ENCODE measurements at regions not wholly inside any gene's neighbourhood (a gene's known extent, or its start where the extent isn't known, plus 50 kb on each side); places are given as distances from the start of the nearest gene placed in this dataset.
"Not testable (repeated sequence)": the region's sequence is repeated elsewhere in the genome, so short reads cannot be mapped to it uniquely, and the experiment has no call there.

DNA sequence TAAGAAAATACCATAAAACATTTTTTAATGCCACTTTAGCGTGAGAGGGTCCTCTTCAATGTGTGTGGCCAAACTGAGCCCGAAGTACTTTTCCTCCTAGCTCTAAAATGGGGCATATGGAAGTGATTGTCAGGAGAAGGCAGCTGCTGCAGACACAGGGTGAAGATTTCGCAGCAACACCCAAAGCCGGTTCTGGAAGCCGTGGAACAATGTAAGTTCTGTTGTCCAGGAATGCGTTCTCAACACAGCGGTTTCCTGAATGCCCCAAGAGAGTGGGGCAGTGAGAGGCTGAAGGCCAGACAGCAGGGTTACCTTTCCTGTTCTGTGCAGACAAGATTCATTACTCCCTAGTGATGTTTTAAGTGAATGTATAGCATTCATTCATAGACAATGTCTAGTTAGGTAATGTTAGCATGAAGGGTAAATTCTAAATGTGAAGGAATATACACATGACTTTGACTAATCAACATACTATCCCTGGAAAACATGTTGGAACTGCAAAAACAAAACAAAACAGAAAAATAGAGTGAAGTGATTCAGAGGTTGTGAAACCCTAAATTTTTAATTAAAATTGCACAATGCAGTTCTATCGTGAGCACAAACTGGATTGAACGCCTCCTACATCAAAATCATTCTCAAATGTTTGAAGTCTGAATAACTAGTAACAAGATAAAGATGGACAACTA lies 197.0 kb upstream of the SEMA6A start:
- no peak overlapping the region for H3K4me3 ChIP-seq (replicated peaks in 1 of 3; ENCODE audit: insufficient read depth in 1 of 3, low read depth in 1 of 3, low read length in 3 of 3)
- no peak overlapping the region for H3K4me2 ChIP-seq (ENCODE audit: insufficient read depth, low read length)
- H3K27ac ChIP-seq (ENCODE audit: insufficient read depth, low read depth, low read length), result no peak overlapping the region
- no peaks in the 10 kb centered on the region for H3K9me3 ChIP-seq (replicated peaks; ENCODE audit: control insufficient read depth, insufficient read depth, low read length)
- H3K27me3 ChIP-seq (ENCODE audit: control insufficient read depth in 2 of 2, insufficient read depth in 2 of 2, low read length in 2 of 2), result no peaks in the 10 kb centered on the region
- FAIRE-seq (no peak), DNase-seq (ENCODE audit: low read depth, low spot score) (no peak)
- intact Hi-C loops (cut with micrococcal nuclease) (no loop called here), dilution Hi-C loops (cut with MboI; ENCODE audit: extremely low pct_ligation_motif_present, low sequenced_read_pairs) (no loop called here)
- no TSS peak for BruUV-seq (replicated peaks)
- POLR2A ChIA-PET, result no interaction called here
- no peaks in the 10 kb centered on the region for H3K9me1 ChIP-seq (replicated peaks; ENCODE audit: control insufficient read depth, extremely low read depth, insufficient read depth, low read length)
- no peak overlapping the region for H3K9ac ChIP-seq (replicated peaks; ENCODE audit: extremely low read depth, insufficient read depth, low read length)
- H2AFZ ChIP-seq (ENCODE audit: low read depth, low read length), result no peak overlapping the region
- TF ChIP-seq, protein P1, sequence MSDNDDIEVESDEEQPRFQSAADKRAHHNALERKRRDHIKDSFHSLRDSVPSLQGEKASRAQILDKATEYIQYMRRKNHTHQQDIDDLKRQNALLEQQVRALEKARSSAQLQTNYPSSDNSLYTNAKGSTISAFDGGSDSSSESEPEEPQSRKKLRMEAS (IDR thresholded peaks at IDR 0.05; ENCODE audit: insufficient read depth, insufficient read length), result no peak
- TF ChIP-seq, protein P2, sequence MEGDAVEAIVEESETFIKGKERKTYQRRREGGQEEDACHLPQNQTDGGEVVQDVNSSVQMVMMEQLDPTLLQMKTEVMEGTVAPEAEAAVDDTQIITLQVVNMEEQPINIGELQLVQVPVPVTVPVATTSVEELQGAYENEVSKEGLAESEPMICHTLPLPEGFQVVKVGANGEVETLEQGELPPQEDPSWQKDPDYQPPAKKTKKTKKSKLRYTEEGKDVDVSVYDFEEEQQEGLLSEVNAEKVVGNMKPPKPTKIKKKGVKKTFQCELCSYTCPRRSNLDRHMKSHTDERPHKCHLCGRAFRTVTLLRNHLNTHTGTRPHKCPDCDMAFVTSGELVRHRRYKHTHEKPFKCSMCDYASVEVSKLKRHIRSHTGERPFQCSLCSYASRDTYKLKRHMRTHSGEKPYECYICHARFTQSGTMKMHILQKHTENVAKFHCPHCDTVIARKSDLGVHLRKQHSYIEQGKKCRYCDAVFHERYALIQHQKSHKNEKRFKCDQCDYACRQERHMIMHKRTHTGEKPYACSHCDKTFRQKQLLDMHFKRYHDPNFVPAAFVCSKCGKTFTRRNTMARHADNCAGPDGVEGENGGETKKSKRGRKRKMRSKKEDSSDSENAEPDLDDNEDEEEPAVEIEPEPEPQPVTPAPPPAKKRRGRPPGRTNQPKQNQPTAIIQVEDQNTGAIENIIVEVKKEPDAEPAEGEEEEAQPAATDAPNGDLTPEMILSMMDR (IDR thresholded peaks at IDR 0.05; ENCODE audit: extremely low read depth in 1 of 2, insufficient read depth in 1 of 2, low read depth in 1 of 2, low read length in 2 of 2), result no peak
- TF ChIP-seq JUN (IDR thresholded peaks at IDR 0.05; ENCODE audit: borderline replicate concordance, insufficient read depth, insufficient read length, low read depth) (no peak), POLR2A (IDR thresholded peaks at IDR 0.05; ENCODE audit: low read depth, low read length) (no peak), FOS (IDR thresholded peaks at IDR 0.05; ENCODE audit: borderline replicate concordance, insufficient read depth, low read length) (no peak), GATA2 (IDR thresholded peaks at IDR 0.05; ENCODE audit: insufficient read depth, insufficient read length, low read depth, low read length) (no peak), POLR2AphosphoS5 (IDR thresholded peaks at IDR 0.05; ENCODE audit: insufficient read depth, low read depth, low read length) (no peak), MYC (IDR thresholded peaks at IDR 0.05; ENCODE audit: low read depth, low read length) (no peak), EZH2 (IDR thresholded peaks at IDR 0.05; ENCODE audit: borderline replicate concordance, low read depth, low read length, severe bottlenecking) (no peak)
- H3K4me1 ChIP-seq (ENCODE audit: control insufficient read depth, extremely low read depth, insufficient read depth, low read length), result no peaks in the 10 kb centered on the region
- CTCF ChIA-PET, result no interaction called here
- no peaks in the 10 kb centered on the region for H3K79me2 ChIP-seq (ENCODE audit: control insufficient read depth, insufficient read depth, low read length)
- H4K20me1 ChIP-seq (replicated peaks; ENCODE audit: control insufficient read depth, extremely low read depth, insufficient read depth, low read length), result no peaks in the 10 kb centered on the region
- H3K36me3 ChIP-seq (ENCODE audit: control insufficient read depth in 2 of 2, extremely low read depth in 1 of 2, insufficient read depth in 2 of 2, low read length in 2 of 2), result no peaks in the 10 kb centered on the region

DNA sequence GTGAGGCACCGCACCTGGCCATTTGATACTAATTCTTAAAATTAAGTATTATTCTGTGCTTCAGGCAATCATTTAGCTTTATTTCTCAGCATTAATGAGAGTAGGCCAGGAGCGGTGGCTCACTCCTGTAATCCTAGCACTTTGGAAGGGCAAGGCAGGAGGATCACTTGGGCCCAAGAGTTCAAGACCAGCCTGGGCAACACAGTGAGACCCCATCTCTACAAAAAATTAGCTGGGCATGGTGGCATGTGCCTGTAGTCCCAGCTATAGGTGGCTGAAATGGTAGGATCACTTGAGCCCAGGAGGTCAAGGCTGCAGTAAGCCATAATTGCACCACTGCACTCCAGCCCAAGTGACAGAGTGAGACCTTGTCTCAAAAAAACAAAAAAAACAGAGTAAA lies 195.3 kb upstream of the SEMA6A start:
- intact Hi-C loops (cut with micrococcal nuclease); CTCF ChIA-PET; H3K4me1 ChIP-seq (ENCODE audit: control insufficient read depth, extremely low read depth, insufficient read depth, low read length); H3K36me3 ChIP-seq (ENCODE audit: control insufficient read depth in 2 of 2, extremely low read depth in 1 of 2, insufficient read depth in 2 of 2, low read length in 2 of 2); H3K27ac ChIP-seq (ENCODE audit: insufficient read depth, low read depth, low read length); H4K20me1 ChIP-seq (replicated peaks; ENCODE audit: control insufficient read depth, extremely low read depth, insufficient read depth, low read length); H3K9me1 ChIP-seq (replicated peaks; ENCODE audit: control insufficient read depth, extremely low read depth, insufficient read depth, low read length); DNase-seq (ENCODE audit: low read depth, low spot score); H3K27me3 ChIP-seq (ENCODE audit: control insufficient read depth in 2 of 2, insufficient read depth in 2 of 2, low read length in 2 of 2); H3K4me3 ChIP-seq (replicated peaks in 1 of 3; ENCODE audit: insufficient read depth in 1 of 3, low read depth in 1 of 3, low read length in 3 of 3); dilution Hi-C loops (cut with MboI; ENCODE audit: extremely low pct_ligation_motif_present, low sequenced_read_pairs); FAIRE-seq; H3K79me2 ChIP-seq (ENCODE audit: control insufficient read depth, insufficient read depth, low read length); H3K4me2 ChIP-seq (ENCODE audit: insufficient read depth, low read length); H3K9me3 ChIP-seq (replicated peaks; ENCODE audit: control insufficient read depth, insufficient read depth, low read length); POLR2A ChIA-PET; H3K9ac ChIP-seq (replicated peaks; ENCODE audit: extremely low read depth, insufficient read depth, low read length); H2AFZ ChIP-seq (ENCODE audit: low read depth, low read length); BruUV-seq (replicated peaks): not testable (repeated sequence)
